GM12878 (cell line): ENCODE measurements at regions not wholly inside any gene's neighbourhood (a gene's known extent, or its start where the extent isn't known, plus 50 kb on each side); places are given as distances from the start of the nearest gene placed in this dataset.
A peak's percentile ranks its signal among the peaks of the same experiment; 100 is the strongest.

Source experiments
- ATAC-seq: fragments of 200-7000 bp; cut with Tn5 transposase; 3 replicates; pipeline ENCODE4 v1.9.1; 2020; ENCODE audit warnings: mild to moderate bottlenecking, moderate library complexity
- BruUV-seq: library from RNA; stranded (reverse); fragments of 400-500 nt; replicated peaks from 2 replicates; lab custom pipeline; 2021; lab: Mats Ljungman, UMichigan
- CTCF ChIA-PET: fragments of 300-600 bp; sonication (Branson Sonifier 250); formaldehyde crosslinking; extraction: SDS; loops from one replicate; lab custom pipeline; 2021; ENCODE audit warnings: inconsistent platforms; lab: Yijun Ruan, JAX
- POLR2A ChIA-PET: fragments of 350-600 bp; formaldehyde crosslinking; extraction: SDS; loops from one replicate; lab custom pipeline; 2021; ENCODE audit warnings: inconsistent platforms; lab: Charles Lee
- RAD21 ChIA-PET: fragments of 300-600 bp; sonication (Branson Sonifier 250); formaldehyde crosslinking; loops from one replicate; lab custom pipeline; 2023; ENCODE audit warnings: antibody characterized with exemption; ENCODE audit not compliant: unreplicated experiment; lab: Charles Lee
- SMC1A ChIA-PET: fragments of 300-600 bp; sonication (Branson Sonifier 250); formaldehyde crosslinking; loops from one replicate; lab custom pipeline; 2023; ENCODE audit not compliant: unreplicated experiment, uncharacterized antibody; lab: Charles Lee
- DNase-seq: peaks from one replicate; pipeline ENCODE4 v3.0.0-alpha.2; 2011; ENCODE audit warnings: low read depth, low spot score
- FAIRE-seq: peaks from 3 replicates; lab custom pipeline; 2011; peaks lifted over from hg19 to GRCh38; lab: Jason Lieb, UNC
- H2AFZ ChIP-seq: 2 replicates; pipeline ENCODE4 v1.6.0; 2011; ENCODE audit warnings: low read depth, low read length, control low read depth; ENCODE audit not compliant: control insufficient read depth
- H3K27ac ChIP-seq: 2 replicates; pipeline ENCODE4 v1.5.1; 2011; ENCODE audit warnings: control low read depth; ENCODE audit not compliant: control insufficient read depth, insufficient read depth
- H3K27me3 ChIP-seq, 2 experiments: replicated peaks in 1 of 2; 2 replicates each; pipeline versions ENCODE4 v1.6.0 to v1.6.1; 2011; ENCODE audit warnings: low read length in 1 of 2; ENCODE audit not compliant: control insufficient read depth in 2 of 2, insufficient read depth in 2 of 2
- H3K36me3 ChIP-seq, 2 experiments: 2 replicates each; pipeline ENCODE4 v1.5.1; 2011; ENCODE audit warnings: low read length in 1 of 2; ENCODE audit not compliant: control insufficient read depth in 2 of 2, insufficient read depth in 2 of 2
- H3K4me1 ChIP-seq: 2 replicates; pipeline ENCODE4 v1.6.1; 2011; ENCODE audit warnings: mild to moderate bottlenecking, low read length, moderate library complexity, mixed read lengths; ENCODE audit not compliant: control insufficient read depth, insufficient read depth
- H3K4me2 ChIP-seq: 2 replicates; pipeline ENCODE4 v1.6.0; 2011; ENCODE audit warnings: control low read depth; ENCODE audit not compliant: control insufficient read depth, insufficient read depth
- H3K4me3 ChIP-seq: fragments of 200-600 bp; sonication (generic); 2 replicates; pipeline ENCODE4 v1.5.1; 2016
- H3K79me2 ChIP-seq: 2 replicates; pipeline ENCODE4 v1.6.0; 2011; ENCODE audit warnings: low read length; ENCODE audit not compliant: control insufficient read depth, insufficient read depth
- H3K9ac ChIP-seq: 2 replicates; pipeline ENCODE4 v1.8.0; 2011; ENCODE audit warnings: low read length, control low read depth, mixed read lengths; ENCODE audit not compliant: control insufficient read depth, insufficient read depth
- H3K9me3 ChIP-seq: replicated peaks from 3 replicates; pipeline ENCODE4 v1.5.1; 2011; ENCODE audit warnings: mild to moderate bottlenecking, low read length; ENCODE audit not compliant: control insufficient read depth, insufficient read depth
- H4K20me1 ChIP-seq: 2 replicates; pipeline ENCODE4 v1.6.0; 2011; ENCODE audit not compliant: control insufficient read depth, insufficient read depth
- CBX3 ChIP-seq: fragments of 200-600 bp; sonication (generic); IDR thresholded peaks from 2 replicates; pipeline ENCODE4 v1.6.1; 2016; ENCODE audit warnings: low read depth, borderline replicate concordance
- MAX ChIP-seq: IDR thresholded peaks from 2 replicates; pipeline ENCODE4 v1.6.1; 2012; ENCODE audit warnings: low read depth, low read length, improper control_type of control experiment
- REST ChIP-seq: IDR thresholded peaks from 2 replicates; pipeline ENCODE4 v1.6.1; 2012; ENCODE audit warnings: mild to moderate bottlenecking, low read depth, low read length
- YY1 ChIP-seq: IDR thresholded peaks from 2 replicates; pipeline ENCODE4 v1.6.1; 2011; ENCODE audit warnings: low read depth, mild to moderate bottlenecking, low read length
- ZBED1 ChIP-seq: IDR thresholded peaks from 2 replicates; pipeline ENCODE4 v1.6.1; 2016; ENCODE audit warnings: borderline replicate concordance
- ZBTB40 ChIP-seq: fragments of 450-650 bp; IDR thresholded peaks from 2 replicates; pipeline ENCODE4 v1.6.1; 2016; ENCODE audit warnings: mild to moderate bottlenecking, moderate library complexity, borderline replicate concordance
- WGBS: methylation state at CpG from one replicate; pipeline ENCODE4 v1.1.6; 2016; ENCODE audit warnings: low lambda C conversion rate; ENCODE audit not compliant: insufficient replicate concordance, insufficient coverage; ENCODE audit errors: missing lambda C conversion rate; 5-methylcytosine and 5-hydroxymethylcytosine counted together
- in situ Hi-C: fragments of 300-500 bp; cut with MboI; formaldehyde crosslinking; loops from 9 replicates; pipeline ENCODE4 v1.14.3; 2018; ENCODE audit warnings: mixed read lengths
- intact Hi-C: fragments of 100-400 bp; cut with micrococcal nuclease; formaldehyde crosslinking; loops from one replicate; pipeline ENCODE4 v1.14.2; 2022; ENCODE audit not compliant: unreplicated experiment

- H4K20me1 ChIP-seq: no peaks in the 10 kb centered on the region
- ChIA-PET POLR2A (no interaction called here), RAD21 (no interaction called here), CTCF (no interaction called here), SMC1A (no interaction called here)
- H3K4me3 ChIP-seq: no peak overlapping the region
- H2AFZ ChIP-seq: no peak overlapping the region
- peak; percentile 86 for TF ChIP-seq REST
- no peak for TF ChIP-seq CBX3
- no peaks in the 10 kb centered on the region for H3K36me3 ChIP-seq
- in situ Hi-C loops (no loop called here), intact Hi-C loops (no loop called here)
- FAIRE-seq (no peak), DNase-seq (no peak), ATAC-seq (peak; percentile 49; the same call in 2 of the 3 replicates)
- H3K27ac ChIP-seq: no peak overlapping the region
- H3K27me3 ChIP-seq: no peaks in the 10 kb centered on the region
- H3K79me2 ChIP-seq: no peaks in the 10 kb centered on the region
- 36% methylated on average over 4 of the region's 4 CpGs for WGBS
- no peak overlapping the region for H3K9ac ChIP-seq
- H3K9me3 ChIP-seq: no peaks in the 10 kb centered on the region
- no TSS peak for BruUV-seq
- no peaks in the 10 kb centered on the region for H3K4me1 ChIP-seq
- H3K4me2 ChIP-seq: no peak overlapping the region
These were observed 390.6 kb downstream of the DNAH5 start for GRCh38 chr5:13553896-13554295.

- 0% methylated on average over 1 of the region's 1 CpG for WGBS
- ATAC-seq (no peak), DNase-seq (no peak), FAIRE-seq (no peak)
- POLR2A ChIA-PET: no interaction called here
- Histone ChIP-seq H3K27ac (no peak overlapping the region), H2AFZ (no peak overlapping the region), H3K4me3 (no peak overlapping the region), H4K20me1 (no peaks in the 10 kb centered on the region), H3K4me1 (no peaks in the 10 kb centered on the region), H3K9me3 (no peaks in the 10 kb centered on the region), H3K4me2 (no peak overlapping the region), H3K79me2 (no peaks in the 10 kb centered on the region), H3K9ac (no peak overlapping the region), H3K36me3 (no peaks in the 10 kb centered on the region), H3K27me3 (no peaks in the 10 kb centered on the region)
- no TSS peak for BruUV-seq
- SMC1A ChIA-PET: interaction anchor here (0.7 kb wide), 1 partner anchor 899 kb away, joined by 3 read pairs; no protein-coding TSS in a partner anchor
- CTCF ChIA-PET: interaction anchor here (0.6 kb wide), 1 partner anchor 418 kb away, joined by 4 read pairs; no protein-coding TSS in a partner anchor
- RAD21 ChIA-PET: no interaction called here
- intact Hi-C loops (no loop called here), in situ Hi-C loops (no loop called here)
- TF ChIP-seq ZBTB40 (no peak), YY1 (no peak), MAX (no peak), ZBED1 (no peak)
These were observed 392.1 kb downstream of the DNAH5 start for GRCh38 chr5:13552361-13552760.
